Activated CD4-positive, alpha-beta T cell treated with anti-CD3 and anti-CD28 coated beads, Interleukin-2, amount 10 ng/mL, durations not matched to agents 24 days and 14 days (primary cell): ENCODE measurements at regions not wholly inside any gene's neighbourhood (a gene's known extent, or its start where the extent isn't known, plus 50 kb on each side); places are given as distances from the start of the nearest gene placed in this dataset.

ENCODE experiments used
- DNase-seq: peaks from one replicate; pipeline ENCODE4 v3.0.0; 2022
- H3K27ac Mint-ChIP-seq: one replicate; pipeline ENCODE4 v1.8.0; 2022; ENCODE audit warnings: mild to moderate bottlenecking, mixed read lengths
- H3K27me3 Mint-ChIP-seq: one replicate; pipeline ENCODE4 v1.8.0; 2022; ENCODE audit warnings: mixed read lengths
- H3K36me3 Mint-ChIP-seq: one replicate; pipeline ENCODE4 v1.8.0; 2022; ENCODE audit warnings: low read depth, mild to moderate bottlenecking, mixed read lengths
- H3K4me1 Mint-ChIP-seq: one replicate; pipeline ENCODE4 v1.8.0; 2021; ENCODE audit warnings: mixed read lengths
- H3K4me3 Mint-ChIP-seq: one replicate; pipeline ENCODE4 v1.8.0; 2022; ENCODE audit warnings: mild to moderate bottlenecking, moderate library complexity, mixed read lengths
- H3K9me3 Mint-ChIP-seq: one replicate; pipeline ENCODE4 v1.8.0; 2021; ENCODE audit warnings: mixed read lengths
- intact Hi-C: fragments of 100-400 bp; cut with micrococcal nuclease; formaldehyde crosslinking; loops from one replicate; pipeline ENCODE4 v1.15.1; 2023

- Mint-ChIP-seq H3K27me3 (no peaks in the 10 kb centered on the region), H3K27ac (no peak overlapping the region), H3K9me3 (no peaks in the 10 kb centered on the region), H3K4me3 (no peak overlapping the region), H3K36me3 (no peaks in the 10 kb centered on the region), H3K4me1 (no peaks in the 10 kb centered on the region)
- DNase-seq, result no peak
- intact Hi-C loops, result no loop called here
These were observed 144.6 kb upstream of the TBX20 start for GRCh38 chr7:35398518-35398917.

DNA sequence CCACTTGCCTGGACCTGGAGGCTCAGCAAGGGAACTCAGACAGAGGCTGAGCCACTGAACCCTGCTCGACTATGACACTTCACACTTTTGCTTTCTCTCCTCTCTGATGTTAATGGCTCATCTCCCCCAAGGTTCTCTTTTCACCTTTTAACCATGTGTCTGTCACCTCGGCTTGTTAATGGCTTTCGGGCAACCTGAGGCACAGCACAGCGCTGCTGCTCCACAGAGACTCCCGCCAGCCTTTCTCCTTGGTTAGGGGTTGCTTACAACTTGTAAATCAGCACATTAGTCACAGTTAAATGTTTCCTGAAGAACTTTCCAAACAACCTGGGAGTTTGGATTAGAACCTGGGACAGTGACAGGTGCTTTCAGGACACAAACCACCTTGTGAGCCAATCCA is 136.2 kb upstream of the TBX20 start:
- H3K9me3 Mint-ChIP-seq, result no peaks in the 10 kb centered on the region
- no peaks in the 10 kb centered on the region for H3K27me3 Mint-ChIP-seq
- DNase-seq, result no peak
- H3K4me3 Mint-ChIP-seq, result no peak overlapping the region
- H3K4me1 Mint-ChIP-seq, result no peaks in the 10 kb centered on the region
- H3K36me3 Mint-ChIP-seq, result no peaks in the 10 kb centered on the region
- intact Hi-C loops, result no loop called here
- no peak overlapping the region for H3K27ac Mint-ChIP-seq

- Mint-ChIP-seq H3K36me3 (no peaks in the 10 kb centered on the region), H3K9me3 (no peaks in the 10 kb centered on the region), H3K4me1 (no peaks in the 10 kb centered on the region), H3K27me3 (no peaks in the 10 kb centered on the region), H3K27ac (no peak overlapping the region), H3K4me3 (no peak overlapping the region)
- intact Hi-C loops, result no loop called here
- no peak for DNase-seq
These were observed 135.7 kb upstream of the TBX20 start for GRCh38 chr7:35389636-35390035.

DNA sequence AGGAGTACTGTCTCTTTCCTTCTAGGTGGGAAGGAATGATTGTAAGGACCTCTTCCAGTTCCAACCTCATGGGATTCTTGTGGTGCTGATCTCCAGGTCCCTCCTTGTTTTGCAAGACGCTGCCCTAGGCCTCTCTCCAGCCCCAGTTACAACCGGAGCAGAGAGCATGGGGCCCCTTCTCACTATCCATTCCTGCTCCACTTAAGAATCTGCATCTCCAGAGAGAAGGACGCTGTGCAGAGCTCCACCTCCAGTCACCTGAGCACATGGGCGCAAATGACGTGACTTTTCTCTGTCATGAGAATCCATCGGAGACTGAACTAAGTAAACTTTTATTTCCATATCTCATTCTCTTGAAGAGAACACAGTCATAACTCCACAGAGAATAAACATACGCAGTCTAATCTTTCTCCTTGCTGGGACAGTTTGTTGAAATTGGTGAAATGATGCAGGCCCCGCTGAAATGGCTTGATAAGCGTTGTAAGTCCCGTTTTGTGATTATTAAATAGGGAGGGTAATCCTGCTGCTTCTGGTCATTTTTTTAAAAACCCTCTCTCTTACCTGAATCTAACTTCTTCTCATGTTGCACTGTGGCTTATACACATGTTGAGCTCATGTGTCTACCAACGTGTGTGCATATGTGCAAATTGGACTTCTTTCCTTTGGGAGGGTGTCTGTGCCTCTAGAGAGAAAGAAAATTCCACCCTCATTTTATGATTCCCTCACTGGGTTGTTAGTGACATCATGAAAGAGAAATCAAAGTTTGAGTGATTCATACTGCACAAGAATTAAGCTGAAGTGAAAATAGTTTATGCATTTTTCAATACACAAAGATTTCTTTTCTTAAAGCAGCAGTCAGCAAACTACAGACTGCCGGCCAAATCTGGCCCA is 133.2 kb upstream of the TBX20 start:
- no peaks in the 10 kb centered on the region for H3K9me3 Mint-ChIP-seq
- H3K36me3 Mint-ChIP-seq, result no peaks in the 10 kb centered on the region
- no peak overlapping the region for H3K27ac Mint-ChIP-seq
- intact Hi-C loops, result no loop called here
- DNase-seq, result no peak
- no peaks in the 10 kb centered on the region for H3K27me3 Mint-ChIP-seq
- H3K4me3 Mint-ChIP-seq, result no peak overlapping the region
- no peaks in the 10 kb centered on the region for H3K4me1 Mint-ChIP-seq

GRCh38 chr7:35386082-35386815 is 132.3 kb upstream of the TBX20 start:
- Mint-ChIP-seq H3K9me3 (no peaks in the 10 kb centered on the region), H3K27ac (no peak overlapping the region), H3K27me3 (no peaks in the 10 kb centered on the region), H3K4me1 (no peaks in the 10 kb centered on the region), H3K36me3 (no peaks in the 10 kb centered on the region), H3K4me3 (no peak overlapping the region)
- intact Hi-C loops, result no loop called here
- DNase-seq, result no peak

DNA sequence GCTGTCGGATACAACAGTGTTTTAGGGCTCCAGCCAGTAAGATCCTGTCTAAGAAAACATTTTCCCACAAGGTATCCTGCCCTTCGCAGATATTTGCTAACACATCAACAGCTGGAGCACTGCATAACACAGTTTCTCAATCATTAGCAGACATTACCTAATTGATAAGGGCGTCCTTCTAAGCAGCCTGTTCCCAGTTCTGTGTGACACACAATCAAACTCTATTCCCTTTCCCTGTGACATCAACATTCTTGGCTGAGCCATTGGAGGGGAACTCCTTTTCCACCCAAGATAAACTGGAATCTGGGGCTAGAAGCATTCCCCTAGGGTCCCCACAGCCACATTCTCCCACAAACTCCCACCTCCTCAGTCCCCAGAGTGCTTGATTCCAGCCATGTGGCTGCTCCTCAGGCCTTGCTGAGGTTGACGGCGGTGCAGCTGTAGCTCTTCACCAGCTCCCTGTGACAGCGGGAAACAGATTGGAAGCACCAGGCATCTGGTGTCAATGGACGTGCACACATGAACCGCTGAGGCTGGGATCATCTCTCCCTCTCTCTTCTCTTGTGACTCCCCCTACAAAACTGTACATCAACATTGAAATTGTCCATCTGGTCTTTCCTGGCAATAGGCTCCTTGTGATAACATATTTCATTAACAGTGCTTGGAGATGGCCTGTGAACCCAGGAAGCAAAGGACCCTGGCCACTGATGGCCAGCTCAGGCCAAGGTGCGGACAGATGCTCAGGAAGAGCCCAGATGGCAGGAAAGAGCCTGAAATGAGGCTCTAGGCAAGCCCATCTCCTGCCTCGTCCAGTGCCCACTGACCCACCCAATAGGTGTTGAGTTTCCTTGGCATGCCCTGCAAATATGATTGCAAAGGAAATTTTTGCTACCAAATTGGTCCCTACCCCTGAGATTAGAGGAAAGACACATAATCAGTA is 131.1 kb upstream of the TBX20 start:
- no peak for DNase-seq
- no peaks in the 10 kb centered on the region for H3K9me3 Mint-ChIP-seq
- H3K27me3 Mint-ChIP-seq, result no peaks in the 10 kb centered on the region
- no peaks in the 10 kb centered on the region for H3K36me3 Mint-ChIP-seq
- intact Hi-C loops, result no loop called here
- no peaks in the 10 kb centered on the region for H3K4me1 Mint-ChIP-seq
- no peak overlapping the region for H3K27ac Mint-ChIP-seq
- H3K4me3 Mint-ChIP-seq, result no peak overlapping the region

- H3K9me3 Mint-ChIP-seq, result no peaks in the 10 kb centered on the region
These were observed 126.9 kb upstream of the TBX20 start for GRCh38 chr7:35380739-35381224.

GRCh38 chr7:35379481-35379880 is 125.6 kb upstream of the TBX20 start:
- no peaks in the 10 kb centered on the region for H3K4me1 Mint-ChIP-seq
- no peaks in the 10 kb centered on the region for H3K36me3 Mint-ChIP-seq
- no peaks in the 10 kb centered on the region for H3K9me3 Mint-ChIP-seq
- H3K27ac Mint-ChIP-seq, result no peak overlapping the region
- intact Hi-C loops, result no loop called here
- no peaks in the 10 kb centered on the region for H3K27me3 Mint-ChIP-seq
- DNase-seq, result no peak
- no peak overlapping the region for H3K4me3 Mint-ChIP-seq

More at GRCh38 chr7:35380739-35381224, 126.9 kb upstream of the TBX20 start:
- H3K4me3 Mint-ChIP-seq, result no peak overlapping the region
- no peaks in the 10 kb centered on the region for H3K27me3 Mint-ChIP-seq
- H3K36me3 Mint-ChIP-seq, result no peaks in the 10 kb centered on the region
- H3K27ac Mint-ChIP-seq, result no peak overlapping the region
- H3K4me1 Mint-ChIP-seq, result no peaks in the 10 kb centered on the region
- DNase-seq, result no peak
- intact Hi-C loops, result no loop called here

DNA sequence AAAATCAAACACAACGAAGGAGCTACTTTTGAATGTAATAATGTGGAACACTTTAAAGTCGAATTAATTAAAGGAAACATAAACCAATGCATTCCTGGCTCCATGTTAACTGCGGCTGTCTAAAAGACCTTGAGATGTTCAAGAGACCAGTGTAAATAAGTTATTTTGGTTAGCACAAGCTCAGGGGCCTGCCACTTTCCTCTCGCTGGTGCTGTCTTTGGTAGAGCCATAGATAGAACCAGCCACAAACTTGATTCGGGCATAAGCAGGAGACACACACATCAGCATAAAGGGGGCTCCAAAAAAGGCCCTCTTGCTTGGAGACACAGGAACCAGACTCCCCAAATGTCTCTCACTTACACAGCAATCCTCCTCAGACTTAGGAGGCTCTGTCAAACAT is 121.6 kb upstream of the TBX20 start:
- Mint-ChIP-seq H3K36me3 (no peaks in the 10 kb centered on the region), H3K4me3 (no peak overlapping the region), H3K27ac (no peak overlapping the region), H3K9me3 (no peaks in the 10 kb centered on the region), H3K4me1 (no peaks in the 10 kb centered on the region), H3K27me3 (no peaks in the 10 kb centered on the region)
- intact Hi-C loops, result no loop called here
- DNase-seq, result no peak

GRCh38 chr7:35374858-35375257 is 121.0 kb upstream of the TBX20 start:
- H3K27me3 Mint-ChIP-seq, result no peaks in the 10 kb centered on the region

GRCh38 chr7:35371221-35371620 is 117.3 kb upstream of the TBX20 start:
- no peaks in the 10 kb centered on the region for H3K4me1 Mint-ChIP-seq
- H3K9me3 Mint-ChIP-seq, result no peaks in the 10 kb centered on the region
- H3K27ac Mint-ChIP-seq, result no peak overlapping the region
- DNase-seq, result no peak
- H3K27me3 Mint-ChIP-seq, result no peaks in the 10 kb centered on the region
- no peak overlapping the region for H3K4me3 Mint-ChIP-seq
- H3K36me3 Mint-ChIP-seq, result no peaks in the 10 kb centered on the region
- intact Hi-C loops, result no loop called here

More at GRCh38 chr7:35374858-35375257, 121.0 kb upstream of the TBX20 start:
- H3K36me3 Mint-ChIP-seq, result no peaks in the 10 kb centered on the region
- H3K4me1 Mint-ChIP-seq, result no peaks in the 10 kb centered on the region
- H3K27ac Mint-ChIP-seq, result no peak overlapping the region
- intact Hi-C loops, result no loop called here
- no peak for DNase-seq
- H3K4me3 Mint-ChIP-seq, result no peak overlapping the region
- H3K9me3 Mint-ChIP-seq, result no peaks in the 10 kb centered on the region

- Mint-ChIP-seq H3K4me1 (no peaks in the 10 kb centered on the region), H3K4me3 (no peak overlapping the region), H3K9me3 (no peaks in the 10 kb centered on the region), H3K27ac (no peak overlapping the region), H3K36me3 (no peaks in the 10 kb centered on the region), H3K27me3 (no peaks in the 10 kb centered on the region)
- no peak for DNase-seq
- intact Hi-C loops, result no loop called here
These were observed 116.8 kb upstream of the TBX20 start for GRCh38 chr7:35370687-35371086.

DNA sequence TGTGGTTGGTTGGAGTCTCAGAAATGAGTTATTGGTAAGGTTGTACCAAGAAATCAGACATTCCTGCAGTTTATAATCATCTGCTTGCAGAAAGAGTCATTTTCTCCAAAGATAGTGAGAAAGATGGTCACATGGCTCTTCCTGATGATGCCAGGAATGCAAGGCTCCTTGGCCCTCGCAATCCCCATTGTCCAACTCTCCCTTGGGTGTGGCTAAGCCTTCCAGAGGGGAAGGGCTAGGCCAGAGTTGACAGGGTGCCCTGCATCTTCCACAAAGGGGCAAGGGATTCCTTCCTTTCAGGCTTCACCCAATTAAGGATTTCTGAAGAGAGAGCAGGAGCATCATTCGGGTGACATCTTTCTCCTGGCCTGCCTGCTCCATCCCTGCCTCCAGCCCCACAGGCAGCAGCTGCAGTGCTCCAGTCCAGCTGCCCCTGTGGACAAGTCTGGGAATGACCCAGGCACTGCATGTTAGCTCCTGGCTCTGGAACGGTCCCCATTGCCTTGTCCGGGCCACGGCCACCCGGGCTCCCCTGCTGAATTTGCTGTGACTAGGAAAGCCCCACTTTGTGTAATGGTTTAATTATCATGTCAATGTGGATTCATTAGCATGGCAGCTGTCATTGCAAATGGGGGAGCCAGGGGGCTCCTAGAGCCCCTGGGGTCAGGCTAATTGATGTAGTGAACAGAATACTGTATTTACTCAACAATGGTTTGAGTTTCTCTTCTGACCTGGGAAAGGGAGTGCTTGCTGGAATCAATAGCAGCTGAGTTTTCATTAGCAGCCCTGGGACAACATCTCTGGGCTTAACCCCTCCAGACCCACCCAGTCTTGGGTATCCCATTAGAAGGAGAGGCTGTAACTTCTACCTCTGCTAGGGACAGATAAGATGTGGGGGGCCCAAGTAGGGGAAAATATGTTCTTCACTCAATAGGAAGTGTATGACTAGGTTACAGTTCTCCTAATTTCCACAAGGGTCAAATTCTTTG is 112.6 kb upstream of the TBX20 start:
- H3K36me3 Mint-ChIP-seq, result no peaks in the 10 kb centered on the region
- no peak for DNase-seq
- no peaks in the 10 kb centered on the region for H3K9me3 Mint-ChIP-seq
- H3K4me3 Mint-ChIP-seq, result no peak overlapping the region
- intact Hi-C loops, result no loop called here
- no peak overlapping the region for H3K27ac Mint-ChIP-seq
- no peaks in the 10 kb centered on the region for H3K27me3 Mint-ChIP-seq
- no peaks in the 10 kb centered on the region for H3K4me1 Mint-ChIP-seq
